Lung (tissue), 11 donors: ENCODE measurements at regions not wholly inside any gene's neighbourhood (a gene's known extent, or its start where the extent isn't known, plus 50 kb on each side); places are given as distances from the start of the nearest gene placed in this dataset.
A peak's percentile ranks its signal among the peaks of the same experiment; 100 is the strongest.

Experiments used
- ATAC-seq: fragments of 200-7000 bp; cut with Tn5 transposase; one replicate; pipeline ENCODE4 v1.9.1; 2020; ENCODE audit warnings: moderate number of reproducible peaks; ENCODE audit not compliant: insufficient read depth, low FRiP score
- DNase-seq, 3 donors: peaks; one replicate each; pipeline ENCODE4 v3.0.0-alpha.2; 2013 to 2017
- H3K27ac ChIP-seq, 2 donors: one replicate each; pipeline ENCODE4 v1.5.1; 2013; ENCODE audit warnings: mild to moderate bottlenecking in 2 of 2, moderate library complexity in 2 of 2, control low read depth in 1 of 2, inconsistent platforms in 1 of 2, low read depth in 1 of 2, low read length in 1 of 2
- H3K27me3 ChIP-seq, 3 donors: one replicate each; pipeline ENCODE4 v1.5.1; 2013; ENCODE audit warnings: low read length in 2 of 3; ENCODE audit not compliant: control insufficient read depth in 3 of 3, insufficient read depth in 3 of 3
- H3K36me3 ChIP-seq, 4 donors: one replicate each; pipeline ENCODE4 v1.5.1; 2013; ENCODE audit warnings: low read length in 4 of 4, mild to moderate bottlenecking in 1 of 4, moderate library complexity in 1 of 4; ENCODE audit not compliant: control insufficient read depth in 4 of 4, insufficient read depth in 4 of 4
- H3K4me1 ChIP-seq, 5 donors: one replicate each; pipeline ENCODE4 v1.5.1; 2013; ENCODE audit warnings: low read length in 5 of 5, mild to moderate bottlenecking in 2 of 5, moderate library complexity in 1 of 5; ENCODE audit not compliant: control insufficient read depth in 5 of 5, insufficient read depth in 5 of 5
- H3K4me3 ChIP-seq: one replicate; pipeline ENCODE4 v1.5.1; 2013; ENCODE audit warnings: mild to moderate bottlenecking, control low read depth, moderate library complexity
- H3K9ac ChIP-seq, 2 donors: one replicate each; pipeline ENCODE4 v1.5.1; 2013; ENCODE audit warnings: low read length in 2 of 2, control low read depth in 1 of 2; ENCODE audit not compliant: insufficient read depth in 1 of 2
- H3K9me3 ChIP-seq, 4 donors: one replicate each; pipeline ENCODE4 v1.5.1; 2013; ENCODE audit warnings: low read length in 3 of 4, mild to moderate bottlenecking in 1 of 4, moderate library complexity in 1 of 4; ENCODE audit not compliant: control insufficient read depth in 4 of 4, insufficient read depth in 3 of 4
- CTCF ChIP-seq: IDR thresholded peaks from 2 replicates; pipeline ENCODE4 v1.5.1; 2012; ENCODE audit warnings: mild to moderate bottlenecking; ENCODE audit errors: control extremely low read depth, extremely low read depth
- WGBS, 2 donors: extraction: QIAGEN DNeasy Blood & Tissue Kit; methylation state at CpG; one replicate each; pipeline ENCODE4 v1.1.7; 2013; 5-methylcytosine and 5-hydroxymethylcytosine counted together
- donor health status: control.
- donor health status: control.
- donor health status: Bipolar disorder and iron deficiency.
- donor health status: healthy.
- donor health status: DM: yes; HTN: yes; CAD: no.

- ATAC-seq (no peak), DNase-seq (peak in 1 of 3 donors; percentile 10)
- no peak for TF ChIP-seq CTCF
- Histone ChIP-seq H3K36me3 (no peaks in the 10 kb centered on the region), H3K4me3 (no peak overlapping the region), H3K27ac (no peak overlapping the region), H3K9ac (no peak overlapping the region), H3K9me3 (peaks cover 0 to 1% (median 0%) of the 10 kb centered on the region in 4 donors), H3K4me1 (peaks cover 0 to under 1% (median 0%) of the 10 kb centered on the region in 5 donors), H3K27me3 (no peaks in the 10 kb centered on the region)
- WGBS, 2 donors: 78 to 81% methylated on average over 18 of the region's 18 CpGs
These were observed 445.1 kb downstream of the SIPA1L2 start for GRCh38 chr1:232184561-232185530.

GRCh38 chr1:232183802-232184201 is 446.1 kb downstream of the SIPA1L2 start:
- peaks cover 0 to 2% (median 0%) of the 10 kb centered on the region in 5 donors for H3K4me1 ChIP-seq
- H3K9ac ChIP-seq: no peak overlapping the region
- H3K4me3 ChIP-seq: no peak overlapping the region
- no peak for DNase-seq
- H3K27ac ChIP-seq: no peak overlapping the region
- TF ChIP-seq CTCF: no peak
- H3K36me3 ChIP-seq: no peaks in the 10 kb centered on the region
- H3K27me3 ChIP-seq: no peaks in the 10 kb centered on the region
- ATAC-seq: no peak
- H3K9me3 ChIP-seq: no peaks in the 10 kb centered on the region

- Histone ChIP-seq H3K27ac (no peak overlapping the region), H3K27me3 (no peaks in the 10 kb centered on the region), H3K36me3 (no peaks in the 10 kb centered on the region), H3K4me1 (peaks cover 0 to 2% (median 0%) of the 10 kb centered on the region in 5 donors), H3K9me3 (no peaks in the 10 kb centered on the region), H3K9ac (no peak overlapping the region), H3K4me3 (no peak overlapping the region)
- no peak for TF ChIP-seq CTCF
- no peak for DNase-seq
- ATAC-seq: no peak
- WGBS, 2 donors: 83 to 86% methylated on average over 8 of the region's 8 CpGs
These were observed 446.6 kb downstream of the SIPA1L2 start for GRCh38 chr1:232183266-232183800.
